HEK293 (cell line): ENCODE measurements at regions not wholly inside any gene's neighbourhood (a gene's known extent, or its start where the extent isn't known, plus 50 kb on each side); places are given as distances from the start of the nearest gene placed in this dataset.

Experiments used
- ZNF175 ChIP-seq: fragments of 450-650 bp; formaldehyde crosslinking; IDR thresholded peaks from 2 replicates; pipeline ENCODE4 v1.5.1; 2016; ENCODE audit warnings: missing biosample characterization, missing genetic modification characterization
- ZNF37A ChIP-seq: fragments of 450-650 bp; IDR thresholded peaks from 2 replicates; pipeline ENCODE4 v1.5.1; 2018; ENCODE audit warnings: missing biosample characterization, missing genetic modification characterization

DNA sequence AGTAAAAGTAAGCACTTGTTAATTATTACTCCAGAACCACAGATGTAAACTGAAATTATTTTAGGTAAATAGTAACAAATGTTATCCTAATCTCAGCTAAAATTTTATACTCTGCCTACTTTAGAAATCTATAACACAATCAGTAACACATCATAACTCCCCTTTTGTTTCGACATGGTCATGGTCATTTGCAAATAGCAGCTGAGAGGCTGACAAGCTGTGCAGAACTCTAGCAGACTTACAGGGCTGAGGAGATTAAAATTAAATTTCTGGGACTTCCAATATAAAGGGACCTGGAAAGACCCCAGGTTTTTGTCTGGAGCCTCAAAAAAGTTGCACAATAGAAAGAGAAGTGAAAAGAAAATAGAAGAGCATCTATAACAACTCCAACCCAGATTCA, 88.8 kb downstream of the PRL start:
- TF ChIP-seq ZNF37A (tag by site-specific recombination) (no peak), ZNF175 (tag by site-specific recombination) (no peak)
